ENCODE measurements at regions not wholly inside any gene's neighbourhood (a gene's known extent, or its start where the extent isn't known, plus 50 kb on each side); places are given as distances from the start of the nearest gene placed in this dataset.

DNA sequence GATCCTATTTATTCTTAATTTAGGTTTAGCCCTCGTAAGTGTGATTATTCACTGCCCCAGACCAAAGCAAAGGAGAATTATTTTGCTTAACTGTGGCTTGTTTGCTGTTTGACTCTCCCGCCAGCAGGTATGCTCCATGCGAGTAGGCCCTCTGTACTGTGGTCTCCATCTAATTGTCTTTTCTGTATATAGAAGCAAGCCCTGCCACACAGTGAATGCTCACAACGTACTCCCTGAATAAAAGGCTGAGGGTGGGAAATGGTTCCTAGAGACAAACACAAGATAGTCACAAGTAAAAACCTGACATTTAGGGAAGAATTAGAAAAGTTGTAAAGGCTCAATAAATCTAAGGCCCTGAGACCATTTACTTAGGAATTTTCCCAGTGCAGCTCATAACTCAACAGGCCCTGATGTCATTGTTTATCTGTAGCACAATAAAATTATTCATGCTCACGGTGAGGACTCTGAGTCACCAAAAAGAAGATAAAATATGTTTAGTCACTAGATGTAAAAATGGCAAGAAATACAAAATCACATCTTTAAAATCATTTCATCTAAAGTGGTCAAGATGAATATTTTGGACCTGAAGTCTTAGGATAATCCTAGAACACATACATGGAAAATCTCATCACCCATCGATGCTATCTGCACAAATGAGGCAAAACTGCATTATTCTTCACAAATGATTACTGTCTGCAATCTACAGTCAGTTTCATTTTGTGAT lies 473.2 kb downstream of the ENC1 start:
- TF ChIP-seq, protein P1, sequence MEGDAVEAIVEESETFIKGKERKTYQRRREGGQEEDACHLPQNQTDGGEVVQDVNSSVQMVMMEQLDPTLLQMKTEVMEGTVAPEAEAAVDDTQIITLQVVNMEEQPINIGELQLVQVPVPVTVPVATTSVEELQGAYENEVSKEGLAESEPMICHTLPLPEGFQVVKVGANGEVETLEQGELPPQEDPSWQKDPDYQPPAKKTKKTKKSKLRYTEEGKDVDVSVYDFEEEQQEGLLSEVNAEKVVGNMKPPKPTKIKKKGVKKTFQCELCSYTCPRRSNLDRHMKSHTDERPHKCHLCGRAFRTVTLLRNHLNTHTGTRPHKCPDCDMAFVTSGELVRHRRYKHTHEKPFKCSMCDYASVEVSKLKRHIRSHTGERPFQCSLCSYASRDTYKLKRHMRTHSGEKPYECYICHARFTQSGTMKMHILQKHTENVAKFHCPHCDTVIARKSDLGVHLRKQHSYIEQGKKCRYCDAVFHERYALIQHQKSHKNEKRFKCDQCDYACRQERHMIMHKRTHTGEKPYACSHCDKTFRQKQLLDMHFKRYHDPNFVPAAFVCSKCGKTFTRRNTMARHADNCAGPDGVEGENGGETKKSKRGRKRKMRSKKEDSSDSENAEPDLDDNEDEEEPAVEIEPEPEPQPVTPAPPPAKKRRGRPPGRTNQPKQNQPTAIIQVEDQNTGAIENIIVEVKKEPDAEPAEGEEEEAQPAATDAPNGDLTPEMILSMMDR (IDR thresholded peaks at IDR 0.05; ENCODE audit: borderline replicate concordance, extremely low read depth, low read length, poor library complexity, severe bottlenecking) = no peak
- no peak for TF ChIP-seq EZH2 (IDR thresholded peaks at IDR 0.05; ENCODE audit: borderline replicate concordance, low read depth, low read length, severe bottlenecking)
